ENCODE measurements at regions not wholly inside any gene's neighbourhood (a gene's known extent, or its start where the extent isn't known, plus 50 kb on each side); places are given as distances from the start of the nearest gene placed in this dataset.

DNA sequence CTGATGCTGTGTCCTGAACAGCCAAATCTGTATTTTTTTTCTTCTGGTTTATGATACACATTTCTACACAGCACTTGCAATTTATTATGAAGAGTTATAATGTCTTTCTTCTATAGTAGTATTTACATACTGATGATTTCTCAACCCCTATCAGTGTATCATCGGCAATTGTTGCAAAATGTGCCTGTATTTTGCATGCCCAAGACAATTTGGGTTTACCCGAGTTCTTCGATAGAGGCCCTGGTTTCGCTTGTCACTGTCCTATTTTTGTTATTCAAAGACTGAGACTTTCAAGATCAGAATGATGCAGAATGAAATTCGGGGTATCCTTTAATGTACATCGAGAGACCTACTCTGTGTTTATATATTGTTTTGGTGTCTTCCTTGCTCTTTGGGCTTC, 184.5 kb upstream of the PRSS58 start:
- Mint-ChIP-seq H3K4me3 (ENCODE audit: unreplicated experiment) (no peak overlapping the region), H3K4me1 (ENCODE audit: unreplicated experiment) (peaks cover 41% of the 10 kb centered on the region), H3K36me3 (ENCODE audit: low read depth, unreplicated experiment) (no peaks in the 10 kb centered on the region), H3K9me3 (ENCODE audit: unreplicated experiment) (no peaks in the 10 kb centered on the region), H3K27me3 (ENCODE audit: unreplicated experiment) (peaks cover 3% of the 10 kb centered on the region), H3K27ac (ENCODE audit: unreplicated experiment) (no peak overlapping the region)
- TF ChIP-seq, protein P1, sequence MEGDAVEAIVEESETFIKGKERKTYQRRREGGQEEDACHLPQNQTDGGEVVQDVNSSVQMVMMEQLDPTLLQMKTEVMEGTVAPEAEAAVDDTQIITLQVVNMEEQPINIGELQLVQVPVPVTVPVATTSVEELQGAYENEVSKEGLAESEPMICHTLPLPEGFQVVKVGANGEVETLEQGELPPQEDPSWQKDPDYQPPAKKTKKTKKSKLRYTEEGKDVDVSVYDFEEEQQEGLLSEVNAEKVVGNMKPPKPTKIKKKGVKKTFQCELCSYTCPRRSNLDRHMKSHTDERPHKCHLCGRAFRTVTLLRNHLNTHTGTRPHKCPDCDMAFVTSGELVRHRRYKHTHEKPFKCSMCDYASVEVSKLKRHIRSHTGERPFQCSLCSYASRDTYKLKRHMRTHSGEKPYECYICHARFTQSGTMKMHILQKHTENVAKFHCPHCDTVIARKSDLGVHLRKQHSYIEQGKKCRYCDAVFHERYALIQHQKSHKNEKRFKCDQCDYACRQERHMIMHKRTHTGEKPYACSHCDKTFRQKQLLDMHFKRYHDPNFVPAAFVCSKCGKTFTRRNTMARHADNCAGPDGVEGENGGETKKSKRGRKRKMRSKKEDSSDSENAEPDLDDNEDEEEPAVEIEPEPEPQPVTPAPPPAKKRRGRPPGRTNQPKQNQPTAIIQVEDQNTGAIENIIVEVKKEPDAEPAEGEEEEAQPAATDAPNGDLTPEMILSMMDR (IDR thresholded peaks at IDR 0.05; ENCODE audit: unreplicated experiment): no peak
- no peak for DNase-seq (ENCODE audit: low spot score)

DNA sequence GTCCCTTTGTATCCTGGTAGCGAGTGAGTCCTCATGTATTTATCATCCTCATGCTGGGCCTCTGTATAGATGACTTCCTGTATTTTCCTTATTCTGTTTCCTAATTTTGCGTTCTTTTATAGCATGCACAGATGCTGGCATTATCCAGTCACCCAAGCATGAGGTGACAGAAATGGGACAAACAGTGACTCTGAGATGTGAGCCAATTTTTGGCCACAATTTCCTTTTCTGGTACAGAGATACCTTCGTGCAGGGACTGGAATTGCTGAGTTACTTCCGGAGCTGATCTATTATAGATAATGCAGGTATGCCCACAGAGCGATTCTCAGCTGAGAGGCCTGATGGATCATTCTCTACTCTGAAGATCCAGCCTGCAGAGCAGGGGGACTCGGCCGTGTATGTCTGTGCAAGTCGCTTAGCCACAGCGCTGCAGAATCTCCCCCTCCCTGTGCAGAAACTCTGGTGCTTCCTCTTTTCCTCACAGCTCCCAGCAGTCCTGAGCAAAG, 183.1 kb upstream of the PRSS58 start:
- no peak for DNase-seq (ENCODE audit: low spot score)
- Mint-ChIP-seq H3K4me3 (ENCODE audit: unreplicated experiment) (no peak overlapping the region), H3K27ac (ENCODE audit: unreplicated experiment) (no peak overlapping the region), H3K9me3 (ENCODE audit: unreplicated experiment) (no peaks in the 10 kb centered on the region), H3K4me1 (ENCODE audit: unreplicated experiment) (peaks cover 41% of the 10 kb centered on the region), H3K36me3 (ENCODE audit: low read depth, unreplicated experiment) (no peaks in the 10 kb centered on the region), H3K27me3 (ENCODE audit: unreplicated experiment) (peaks cover 3% of the 10 kb centered on the region)
- TF ChIP-seq, protein P1 (IDR thresholded peaks at IDR 0.05; ENCODE audit: unreplicated experiment): no peak

DNA sequence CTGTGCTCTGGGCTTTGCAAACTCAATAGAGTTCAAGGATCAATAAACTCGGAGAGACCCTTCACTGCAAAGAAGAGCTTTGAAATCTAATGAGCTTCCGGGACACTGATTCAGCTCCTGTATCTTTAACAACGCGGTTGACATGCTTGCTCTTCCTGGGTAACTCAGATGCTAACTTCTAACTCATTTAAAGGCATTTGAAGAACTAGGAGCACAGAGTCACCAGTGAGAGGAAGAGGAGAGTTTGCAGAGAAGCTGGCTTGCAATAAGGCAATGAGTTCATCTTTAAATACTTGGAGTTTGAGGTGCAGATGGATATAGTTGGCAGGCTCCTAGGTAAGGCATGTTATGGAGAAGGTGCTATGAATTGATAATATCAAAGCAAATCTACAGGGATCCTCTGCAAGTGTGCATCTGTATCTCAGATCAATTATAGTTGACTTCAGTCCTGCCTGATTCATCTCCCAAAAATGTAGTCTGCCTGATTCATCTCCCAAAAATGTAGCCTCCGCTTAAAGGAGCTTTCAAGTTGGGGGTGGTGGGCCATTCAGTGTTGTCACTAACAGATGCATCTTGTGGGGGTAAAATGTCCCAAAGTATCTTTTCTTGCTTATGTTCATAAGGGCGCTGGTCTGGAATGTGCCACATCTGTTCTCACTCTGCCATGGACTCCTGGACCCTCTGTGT, 182.5 kb upstream of the PRSS58 start:
- no peak for DNase-seq (ENCODE audit: low spot score)
- H3K4me1 Mint-ChIP-seq (ENCODE audit: unreplicated experiment): peaks cover 40% of the 10 kb centered on the region
- TF ChIP-seq, protein P1 (IDR thresholded peaks at IDR 0.05; ENCODE audit: unreplicated experiment): no peak
- H3K9me3 Mint-ChIP-seq (ENCODE audit: unreplicated experiment): no peaks in the 10 kb centered on the region
- H3K27ac Mint-ChIP-seq (ENCODE audit: unreplicated experiment): no peak overlapping the region
- H3K36me3 Mint-ChIP-seq (ENCODE audit: low read depth, unreplicated experiment): no peaks in the 10 kb centered on the region
- no peak overlapping the region for H3K4me3 Mint-ChIP-seq (ENCODE audit: unreplicated experiment)
- H3K27me3 Mint-ChIP-seq (ENCODE audit: unreplicated experiment): peaks cover 3% of the 10 kb centered on the region

DNA sequence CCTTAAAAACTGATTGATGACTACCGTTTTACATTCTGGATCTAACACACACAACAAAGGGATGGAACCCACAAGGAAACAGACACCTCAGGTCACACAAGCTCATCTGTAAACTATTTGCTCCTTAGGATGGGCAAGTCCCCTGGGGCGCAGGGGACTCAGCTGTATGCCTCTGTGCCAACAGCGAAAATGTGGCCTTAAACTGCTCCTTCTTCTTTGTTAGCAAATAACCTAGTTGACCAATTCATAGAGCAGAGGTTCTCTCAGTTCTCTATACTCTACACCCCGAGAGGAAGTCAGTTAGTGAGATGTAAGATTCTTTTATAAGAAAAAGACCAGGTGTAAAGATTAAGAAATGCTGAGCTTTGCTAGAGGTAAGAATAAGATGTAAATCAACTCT, 181.9 kb upstream of the PRSS58 start:
- no peaks in the 10 kb centered on the region for H3K9me3 Mint-ChIP-seq (ENCODE audit: unreplicated experiment)
- peaks cover 3% of the 10 kb centered on the region for H3K27me3 Mint-ChIP-seq (ENCODE audit: unreplicated experiment)
- no peak overlapping the region for H3K4me3 Mint-ChIP-seq (ENCODE audit: unreplicated experiment)
- H3K4me1 Mint-ChIP-seq (ENCODE audit: unreplicated experiment): peaks cover 34% of the 10 kb centered on the region
- no peak overlapping the region for H3K27ac Mint-ChIP-seq (ENCODE audit: unreplicated experiment)
- no peak for DNase-seq (ENCODE audit: low spot score)
- TF ChIP-seq, protein P1 (IDR thresholded peaks at IDR 0.05; ENCODE audit: unreplicated experiment): no peak
- no peaks in the 10 kb centered on the region for H3K36me3 Mint-ChIP-seq (ENCODE audit: low read depth, unreplicated experiment)

DNA sequence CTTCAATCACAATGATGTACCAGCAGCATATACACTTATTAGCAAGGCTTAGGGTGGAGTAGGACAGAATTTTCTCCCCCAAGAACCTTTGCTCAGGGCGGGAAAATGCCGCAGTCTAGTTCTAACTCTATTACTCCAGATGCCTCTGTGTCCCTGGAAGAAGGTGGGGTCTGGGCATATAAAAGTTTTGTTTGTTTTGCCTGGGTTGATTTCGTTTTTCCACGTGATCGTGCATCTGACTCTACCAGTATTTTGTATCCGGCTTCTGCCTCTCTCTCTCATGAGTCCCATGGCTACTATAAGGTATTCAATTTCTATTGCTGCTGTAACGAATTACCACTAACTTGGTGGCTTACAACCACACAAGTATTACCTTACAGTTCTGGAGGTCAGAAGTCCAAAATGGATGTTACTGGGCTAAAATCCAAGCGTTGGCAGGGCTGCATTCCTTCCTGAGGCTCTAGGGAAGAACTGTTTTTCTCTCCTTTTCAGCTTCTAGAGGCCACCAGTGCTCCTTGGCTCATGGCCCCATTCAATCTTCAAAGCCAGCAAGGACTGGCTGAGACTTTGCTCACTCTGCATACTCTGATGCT, 181.2 kb upstream of the PRSS58 start:
- H3K27me3 Mint-ChIP-seq (ENCODE audit: unreplicated experiment): peaks cover 3% of the 10 kb centered on the region
- H3K27ac Mint-ChIP-seq (ENCODE audit: unreplicated experiment): no peak overlapping the region
- TF ChIP-seq, protein P1 (IDR thresholded peaks at IDR 0.05; ENCODE audit: unreplicated experiment): no peak
- no peaks in the 10 kb centered on the region for H3K36me3 Mint-ChIP-seq (ENCODE audit: low read depth, unreplicated experiment)
- H3K4me1 Mint-ChIP-seq (ENCODE audit: unreplicated experiment): peaks cover 30% of the 10 kb centered on the region
- DNase-seq (ENCODE audit: low spot score): no peak
- no peak overlapping the region for H3K4me3 Mint-ChIP-seq (ENCODE audit: unreplicated experiment)
- H3K9me3 Mint-ChIP-seq (ENCODE audit: unreplicated experiment): no peaks in the 10 kb centered on the region

All from endothelial cell (in vitro differentiated cells).